ENCODE measurements at regions not wholly inside any gene's neighbourhood (a gene's known extent, or its start where the extent isn't known, plus 50 kb on each side); places are given as distances from the start of the nearest gene placed in this dataset.

GRCh38 chr13:58869566-58869965 lies 1238.0 kb downstream of the PCDH17 start:
- TF ChIP-seq POLR2A (IDR thresholded peaks at IDR 0.05; ENCODE audit: low read depth, low read length) (no peak), YY1 (IDR thresholded peaks at IDR 0.05; ENCODE audit: low read depth, low read length) (no peak), RAD21 (IDR thresholded peaks at IDR 0.05; ENCODE audit: insufficient read depth, low read depth, low read length) (no peak), SUZ12 (IDR thresholded peaks at IDR 0.05; ENCODE audit: unreplicated experiment) (no peak), USF2 (IDR thresholded peaks at IDR 0.05; ENCODE audit: borderline replicate concordance, low read depth, low read length) (no peak), CTCF (IDR thresholded peaks at IDR 0.05 in 2 of 3, conservative IDR thresholded peaks at IDR 0.05 in 1 of 3; ENCODE audit: control insufficient read depth in 2 of 3, extremely low read depth in 1 of 3, insufficient read depth in 1 of 3, low read depth in 3 of 3, low read length in 3 of 3) (no peak), FOXM1 (IDR thresholded peaks at IDR 0.05; ENCODE audit: low read depth, low read length) (no peak), SRF (IDR thresholded peaks at IDR 0.05; ENCODE audit: low read depth in 2 of 2, low read length in 2 of 2) (no peak), TCF12 (IDR thresholded peaks at IDR 0.05; ENCODE audit: low read depth, low read length) (no peak), BHLHE40 (IDR thresholded peaks at IDR 0.05; ENCODE audit: borderline replicate concordance in 1 of 2, low read depth in 2 of 2, low read length in 1 of 2) (no peak), NR2C2 (IDR thresholded peaks at IDR 0.05; ENCODE audit: borderline replicate concordance, control insufficient read depth, insufficient read length, low read depth) (no peak), POLR2AphosphoS5 (IDR thresholded peaks at IDR 0.05; ENCODE audit: low read length) (no peak)
- TF ChIP-seq, protein P1, sequence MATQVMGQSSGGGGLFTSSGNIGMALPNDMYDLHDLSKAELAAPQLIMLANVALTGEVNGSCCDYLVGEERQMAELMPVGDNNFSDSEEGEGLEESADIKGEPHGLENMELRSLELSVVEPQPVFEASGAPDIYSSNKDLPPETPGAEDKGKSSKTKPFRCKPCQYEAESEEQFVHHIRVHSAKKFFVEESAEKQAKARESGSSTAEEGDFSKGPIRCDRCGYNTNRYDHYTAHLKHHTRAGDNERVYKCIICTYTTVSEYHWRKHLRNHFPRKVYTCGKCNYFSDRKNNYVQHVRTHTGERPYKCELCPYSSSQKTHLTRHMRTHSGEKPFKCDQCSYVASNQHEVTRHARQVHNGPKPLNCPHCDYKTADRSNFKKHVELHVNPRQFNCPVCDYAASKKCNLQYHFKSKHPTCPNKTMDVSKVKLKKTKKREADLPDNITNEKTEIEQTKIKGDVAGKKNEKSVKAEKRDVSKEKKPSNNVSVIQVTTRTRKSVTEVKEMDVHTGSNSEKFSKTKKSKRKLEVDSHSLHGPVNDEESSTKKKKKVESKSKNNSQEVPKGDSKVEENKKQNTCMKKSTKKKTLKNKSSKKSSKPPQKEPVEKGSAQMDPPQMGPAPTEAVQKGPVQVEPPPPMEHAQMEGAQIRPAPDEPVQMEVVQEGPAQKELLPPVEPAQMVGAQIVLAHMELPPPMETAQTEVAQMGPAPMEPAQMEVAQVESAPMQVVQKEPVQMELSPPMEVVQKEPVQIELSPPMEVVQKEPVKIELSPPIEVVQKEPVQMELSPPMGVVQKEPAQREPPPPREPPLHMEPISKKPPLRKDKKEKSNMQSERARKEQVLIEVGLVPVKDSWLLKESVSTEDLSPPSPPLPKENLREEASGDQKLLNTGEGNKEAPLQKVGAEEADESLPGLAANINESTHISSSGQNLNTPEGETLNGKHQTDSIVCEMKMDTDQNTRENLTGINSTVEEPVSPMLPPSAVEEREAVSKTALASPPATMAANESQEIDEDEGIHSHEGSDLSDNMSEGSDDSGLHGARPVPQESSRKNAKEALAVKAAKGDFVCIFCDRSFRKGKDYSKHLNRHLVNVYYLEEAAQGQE (IDR thresholded peaks at IDR 0.05; ENCODE audit: low read depth, low read length): no peak
